RWPE2 (cell line): ENCODE measurements at regions not wholly inside any gene's neighbourhood (a gene's known extent, or its start where the extent isn't known, plus 50 kb on each side); places are given as distances from the start of the nearest gene placed in this dataset.
A peak's percentile ranks its signal among the peaks of the same experiment; 100 is the strongest.

ENCODE experiments used
- ATAC-seq: fragments of 200-7000 bp; cut with Tn5 transposase; 3 replicates; pipeline ENCODE4 v1.9.1; 2021; ENCODE audit warnings: low read depth
- DNase-seq: peaks from one replicate; pipeline ENCODE4 v3.0.0-alpha.2; 2020; ENCODE audit warnings: low spot score
- H3K27ac ChIP-seq: fragments of 450-650 bp; 2 replicates; pipeline ENCODE4 v1.5.1; 2017; ENCODE audit warnings: mild to moderate bottlenecking; ENCODE audit not compliant: poor library complexity, severe bottlenecking
- H3K27me3 ChIP-seq: fragments of 250-450 bp; sonication (Bioruptor Pico); 2 replicates; pipeline ENCODE4 v1.5.1; 2021; ENCODE audit warnings: mild to moderate bottlenecking, moderate library complexity; ENCODE audit not compliant: insufficient read depth, poor library complexity, severe bottlenecking
- H3K36me3 ChIP-seq: fragments of 250-450 bp; sonication (Bioruptor Pico); 2 replicates; pipeline ENCODE4 v1.5.1; 2020; ENCODE audit warnings: low read depth, mild to moderate bottlenecking, moderate library complexity
- H3K4me1 ChIP-seq: fragments of 250-450 bp; sonication (Bioruptor Pico); 2 replicates; pipeline ENCODE4 v1.5.1; 2021; ENCODE audit warnings: mild to moderate bottlenecking, moderate library complexity; ENCODE audit not compliant: insufficient read depth, poor library complexity, severe bottlenecking
- H3K4me3 ChIP-seq: fragments of 250-450 bp; sonication (Bioruptor Pico); 2 replicates; pipeline ENCODE4 v1.5.1; 2021; ENCODE audit warnings: mild to moderate bottlenecking, moderate library complexity; ENCODE audit not compliant: severe bottlenecking
- H3K9me3 ChIP-seq: fragments of 250-450 bp; sonication (Bioruptor Pico); 2 replicates; pipeline ENCODE4 v1.5.1; 2021; ENCODE audit warnings: mild to moderate bottlenecking, moderate library complexity; ENCODE audit not compliant: severe bottlenecking
- TF ChIP-seq, protein P1 (sequence below): fragments of 450-650 bp; IDR thresholded peaks from one replicate; pipeline ENCODE4 v1.5.1; 2017; ENCODE audit warnings: mild to moderate bottlenecking, moderate library complexity; ENCODE audit not compliant: poor library complexity, severe bottlenecking

GRCh38 chr14:103246070-103246469 lies 88.0 kb upstream of the EIF5 start:
- Histone ChIP-seq H3K27ac (peak overlapping the region; percentile 5), H3K4me3 (no peak overlapping the region), H3K36me3 (no peaks in the 10 kb centered on the region), H3K9me3 (peaks cover 4% of the 10 kb centered on the region), H3K4me1 (peaks cover 16% of the 10 kb centered on the region), H3K27me3 (no peaks in the 10 kb centered on the region)
- TF ChIP-seq, protein P1, sequence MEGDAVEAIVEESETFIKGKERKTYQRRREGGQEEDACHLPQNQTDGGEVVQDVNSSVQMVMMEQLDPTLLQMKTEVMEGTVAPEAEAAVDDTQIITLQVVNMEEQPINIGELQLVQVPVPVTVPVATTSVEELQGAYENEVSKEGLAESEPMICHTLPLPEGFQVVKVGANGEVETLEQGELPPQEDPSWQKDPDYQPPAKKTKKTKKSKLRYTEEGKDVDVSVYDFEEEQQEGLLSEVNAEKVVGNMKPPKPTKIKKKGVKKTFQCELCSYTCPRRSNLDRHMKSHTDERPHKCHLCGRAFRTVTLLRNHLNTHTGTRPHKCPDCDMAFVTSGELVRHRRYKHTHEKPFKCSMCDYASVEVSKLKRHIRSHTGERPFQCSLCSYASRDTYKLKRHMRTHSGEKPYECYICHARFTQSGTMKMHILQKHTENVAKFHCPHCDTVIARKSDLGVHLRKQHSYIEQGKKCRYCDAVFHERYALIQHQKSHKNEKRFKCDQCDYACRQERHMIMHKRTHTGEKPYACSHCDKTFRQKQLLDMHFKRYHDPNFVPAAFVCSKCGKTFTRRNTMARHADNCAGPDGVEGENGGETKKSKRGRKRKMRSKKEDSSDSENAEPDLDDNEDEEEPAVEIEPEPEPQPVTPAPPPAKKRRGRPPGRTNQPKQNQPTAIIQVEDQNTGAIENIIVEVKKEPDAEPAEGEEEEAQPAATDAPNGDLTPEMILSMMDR, result no peak
- ATAC-seq (0 out of 3 replicates have a peak, but pooled peaks have one; percentile 19), DNase-seq (no peak)

DNA sequence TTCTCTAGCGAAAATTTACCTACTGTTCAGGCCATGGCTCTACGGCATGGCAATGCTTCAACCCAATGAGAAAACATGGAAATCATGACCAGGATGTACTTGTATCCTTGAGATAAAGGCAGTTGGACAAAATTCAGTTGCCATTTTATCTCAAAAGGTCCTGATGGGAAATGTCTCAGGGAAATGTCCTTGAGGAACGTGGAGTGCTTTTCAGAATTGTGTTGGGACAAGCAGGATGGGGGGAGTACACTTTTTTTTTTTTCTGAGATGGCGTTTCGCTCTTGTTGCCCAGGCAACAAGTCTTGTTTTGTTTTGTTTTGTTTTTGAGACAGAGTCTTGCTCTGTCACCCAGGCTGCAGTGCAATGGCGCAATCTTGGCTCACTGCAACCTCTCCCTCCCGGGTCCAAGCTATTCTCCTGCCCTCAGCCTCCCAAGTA lies 86.8 kb upstream of the EIF5 start:
- Histone ChIP-seq H3K9me3 (peaks cover 8% of the 10 kb centered on the region), H3K4me1 (peaks cover 16% of the 10 kb centered on the region), H3K27ac (no peak overlapping the region), H3K4me3 (no peak overlapping the region), H3K27me3 (no peaks in the 10 kb centered on the region), H3K36me3 (no peaks in the 10 kb centered on the region)
- TF ChIP-seq, protein P1, result no peak
- peak; percentile 6 for DNase-seq
- no peak for ATAC-seq

GRCh38 chr14:103250181-103250580 lies 83.9 kb upstream of the EIF5 start:
- ATAC-seq, result no peak
- peak; percentile 34 for DNase-seq
- TF ChIP-seq, protein P1, result no peak
- Histone ChIP-seq H3K9me3 (peaks cover 4% of the 10 kb centered on the region), H3K27me3 (no peaks in the 10 kb centered on the region), H3K4me1 (peaks cover 23% of the 10 kb centered on the region), H3K36me3 (no peaks in the 10 kb centered on the region), H3K27ac (no peak overlapping the region), H3K4me3 (no peak overlapping the region)

DNA sequence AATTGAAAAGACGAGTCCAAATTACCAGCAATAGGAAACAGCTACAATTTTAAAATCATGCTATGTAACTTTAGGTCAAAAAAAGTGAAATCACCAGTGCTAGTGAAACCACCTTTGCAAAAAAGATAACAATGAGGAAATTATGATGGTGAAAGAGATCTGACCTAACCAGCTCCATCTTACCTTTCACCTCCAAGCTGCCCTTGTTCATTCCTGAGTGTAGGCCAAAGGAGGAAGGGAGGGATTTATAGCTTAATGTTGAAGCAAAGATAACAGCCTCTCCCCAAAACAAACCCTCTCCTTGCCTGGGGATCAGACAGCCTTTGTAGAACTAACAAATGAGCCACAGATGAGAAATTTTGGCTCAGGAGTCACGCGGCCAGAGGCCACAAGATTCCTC lies 83.2 kb upstream of the EIF5 start:
- no peak overlapping the region for H3K4me3 ChIP-seq
- no peak overlapping the region for H3K27ac ChIP-seq
- H3K36me3 ChIP-seq, result no peaks in the 10 kb centered on the region
- peaks cover 18% of the 10 kb centered on the region for H3K4me1 ChIP-seq
- ATAC-seq, result no peak
- no peaks in the 10 kb centered on the region for H3K27me3 ChIP-seq
- TF ChIP-seq, protein P1, result no peak
- no peak for DNase-seq
- H3K9me3 ChIP-seq, result peaks cover 4% of the 10 kb centered on the region

DNA sequence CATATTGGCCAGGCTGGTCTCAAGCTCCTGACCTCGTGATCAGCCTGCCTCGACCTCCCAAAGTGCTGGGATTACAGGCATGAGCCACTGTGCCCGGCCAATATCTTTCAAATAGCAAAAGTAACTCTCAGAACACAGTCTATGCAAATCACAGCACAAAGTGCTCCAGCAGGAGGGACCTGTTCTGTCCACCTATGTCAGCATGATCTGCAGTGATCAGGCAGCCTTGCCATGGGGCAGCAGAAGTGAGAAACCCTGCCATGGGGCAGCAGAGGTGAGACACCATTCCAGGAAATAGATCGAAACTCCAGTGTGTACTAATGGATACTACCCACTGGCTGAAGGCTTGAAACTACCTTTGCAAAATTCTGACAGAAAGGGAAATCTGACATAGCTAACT lies 78.5 kb upstream of the EIF5 start:
- DNase-seq (peak; percentile 28), ATAC-seq (no peak)
- no peaks in the 10 kb centered on the region for H3K27me3 ChIP-seq
- H3K36me3 ChIP-seq, result no peaks in the 10 kb centered on the region
- peaks cover 4% of the 10 kb centered on the region for H3K9me3 ChIP-seq
- H3K4me3 ChIP-seq, result no peak overlapping the region
- no peak overlapping the region for H3K27ac ChIP-seq
- peaks cover 22% of the 10 kb centered on the region for H3K4me1 ChIP-seq
- TF ChIP-seq, protein P1, result no peak
